Psoas muscle (tissue), 7 donors: ENCODE measurements at regions not wholly inside any gene's neighbourhood (a gene's known extent, or its start where the extent isn't known, plus 50 kb on each side); places are given as distances from the start of the nearest gene placed in this dataset.
A peak's percentile ranks its signal among the peaks of the same experiment; 100 is the strongest.

Experiments
- ATAC-seq, 4 donors: fragments of 200-7000 bp; cut with Tn5 transposase; one replicate each; pipeline ENCODE4 v1.9.1; 2020; ENCODE audit warnings: moderate library complexity in 3 of 4, mild to moderate bottlenecking in 2 of 4
- DNase-seq, 2 donors: peaks; one replicate each; pipeline ENCODE4 v3.0.0-alpha.2; 2020
- H3K27ac ChIP-seq: fragments of 200-600 bp; one replicate; pipeline ENCODE4 v1.8.0; 2022
- H3K27me3 ChIP-seq, 3 donors: fragments of 200-600 bp in 1 of 3; one replicate each; pipeline versions ENCODE4 v1.6.1 to v1.8.0; 2013 to 2022; ENCODE audit warnings: low read length in 2 of 3, mild to moderate bottlenecking in 2 of 3, moderate library complexity in 1 of 3; ENCODE audit not compliant: insufficient read depth in 3 of 3
- H3K36me3 ChIP-seq, 2 donors: fragments of 200-600 bp in 1 of 2; one replicate each; pipeline versions ENCODE4 v1.6.1 to v1.8.0; 2013 to 2022; ENCODE audit warnings: low read depth in 1 of 2, mild to moderate bottlenecking in 1 of 2, moderate library complexity in 1 of 2; ENCODE audit not compliant: insufficient read depth in 1 of 2
- H3K4me1 ChIP-seq: fragments of 200-600 bp; one replicate; pipeline ENCODE4 v1.8.0; 2022
- H3K4me3 ChIP-seq: fragments of 200-600 bp; one replicate; pipeline ENCODE4 v1.8.0; 2022; ENCODE audit warnings: mild to moderate bottlenecking
- H3K9me3 ChIP-seq: fragments of 200-600 bp; one replicate; pipeline ENCODE4 v1.8.0; 2022
- WGBS, 3 donors: extraction: QIAGEN DNeasy Blood & Tissue Kit; methylation state at CpG; one replicate each; pipeline versions ENCODE4 v1.1.6 to v1.1.7; 2013; 5-methylcytosine and 5-hydroxymethylcytosine counted together
- intact Hi-C, 2 donors: fragments of 100-400 bp; cut with DNase I; formaldehyde crosslinking; loops; one replicate each; pipeline versions ENCODE4 v1.11.0 to v1.14.2; 2022
- TF ChIP-seq, protein P1 (sequence below): fragments of 200-600 bp; IDR thresholded peaks from one replicate; pipeline ENCODE4 v1.8.0; 2022; ENCODE audit warnings: antibody characterized with exemption
- donor health status: healthy with polysubstance abuse.
- donor health status: DM: no; HTN: no; CAD: no; lungs with moderate emphysema.
- donor health status: Bipolar disorder and iron deficiency.
- donor health status: healthy.
- donor health status: DM: yes; HTN: yes; CAD: no.
- donor health status: DM: no; HTN: no; CAD: no.
- donor health status: DM: yes; HTN: yes; CAD: no.

DNA sequence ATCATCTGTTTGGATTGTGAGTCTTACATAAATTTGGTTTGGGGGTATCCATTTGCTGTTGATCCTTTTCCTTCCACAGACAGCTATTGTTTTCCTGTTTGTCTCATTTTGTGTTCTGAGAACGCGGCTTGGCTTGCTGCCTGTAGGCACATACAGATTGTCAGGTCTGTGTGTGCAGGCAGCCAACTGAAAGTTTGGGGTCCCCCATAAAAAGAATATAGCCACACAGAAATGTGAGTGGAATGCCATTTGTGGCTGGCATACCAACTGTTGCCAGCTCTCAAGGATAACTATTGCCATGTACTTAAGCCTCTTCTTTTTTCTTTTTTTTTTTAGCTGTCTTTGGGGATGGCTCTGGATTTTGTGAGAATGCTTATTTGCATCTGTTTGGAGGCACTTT, 1308.0 kb downstream of the ROBO1 start:
- Histone ChIP-seq H3K9me3 (no peaks in the 10 kb centered on the region), H3K36me3 (no peaks in the 10 kb centered on the region), H3K4me1 (no peaks in the 10 kb centered on the region), H3K4me3 (no peak overlapping the region), H3K27ac (no peak overlapping the region), H3K27me3 (no peaks in the 10 kb centered on the region)
- no peak for DNase-seq
- intact Hi-C loops, result no loop called here
- TF ChIP-seq, protein P1, sequence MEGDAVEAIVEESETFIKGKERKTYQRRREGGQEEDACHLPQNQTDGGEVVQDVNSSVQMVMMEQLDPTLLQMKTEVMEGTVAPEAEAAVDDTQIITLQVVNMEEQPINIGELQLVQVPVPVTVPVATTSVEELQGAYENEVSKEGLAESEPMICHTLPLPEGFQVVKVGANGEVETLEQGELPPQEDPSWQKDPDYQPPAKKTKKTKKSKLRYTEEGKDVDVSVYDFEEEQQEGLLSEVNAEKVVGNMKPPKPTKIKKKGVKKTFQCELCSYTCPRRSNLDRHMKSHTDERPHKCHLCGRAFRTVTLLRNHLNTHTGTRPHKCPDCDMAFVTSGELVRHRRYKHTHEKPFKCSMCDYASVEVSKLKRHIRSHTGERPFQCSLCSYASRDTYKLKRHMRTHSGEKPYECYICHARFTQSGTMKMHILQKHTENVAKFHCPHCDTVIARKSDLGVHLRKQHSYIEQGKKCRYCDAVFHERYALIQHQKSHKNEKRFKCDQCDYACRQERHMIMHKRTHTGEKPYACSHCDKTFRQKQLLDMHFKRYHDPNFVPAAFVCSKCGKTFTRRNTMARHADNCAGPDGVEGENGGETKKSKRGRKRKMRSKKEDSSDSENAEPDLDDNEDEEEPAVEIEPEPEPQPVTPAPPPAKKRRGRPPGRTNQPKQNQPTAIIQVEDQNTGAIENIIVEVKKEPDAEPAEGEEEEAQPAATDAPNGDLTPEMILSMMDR, result no peak
- 59 to 67% (median 59%) methylated on average over 2 of the region's 2 CpGs for WGBS, 3 donors
- no peak for ATAC-seq

DNA sequence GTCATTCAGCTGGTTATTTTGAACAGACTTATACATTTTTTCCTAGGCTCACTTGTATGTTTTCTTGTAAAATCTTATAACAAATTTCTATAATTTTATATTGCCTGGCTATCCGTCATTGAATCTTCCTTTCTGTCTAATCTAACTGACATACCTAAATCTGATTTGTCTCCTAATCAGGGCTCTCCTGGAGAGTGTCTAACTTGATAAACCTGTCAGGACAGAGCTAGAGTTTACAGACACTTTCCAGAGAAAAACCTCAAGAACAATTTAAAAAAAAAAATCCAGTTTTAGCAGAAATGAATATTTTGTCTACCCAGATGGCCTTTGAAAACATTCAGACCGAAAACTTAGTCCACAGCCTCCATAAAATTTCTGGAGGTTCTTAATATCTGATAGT, 1305.8 kb downstream of the ROBO1 start:
- no peak for DNase-seq
- ATAC-seq, result no peak
- Histone ChIP-seq H3K4me3 (no peak overlapping the region), H3K27me3 (no peaks in the 10 kb centered on the region), H3K27ac (no peak overlapping the region), H3K36me3 (no peaks in the 10 kb centered on the region), H3K9me3 (no peaks in the 10 kb centered on the region), H3K4me1 (no peaks in the 10 kb centered on the region)
- TF ChIP-seq, protein P1, result no peak
- 40 to 85% (median 46%) methylated on average over 2 of the region's 2 CpGs for WGBS, 3 donors
- intact Hi-C loops, result no loop called here

DNA sequence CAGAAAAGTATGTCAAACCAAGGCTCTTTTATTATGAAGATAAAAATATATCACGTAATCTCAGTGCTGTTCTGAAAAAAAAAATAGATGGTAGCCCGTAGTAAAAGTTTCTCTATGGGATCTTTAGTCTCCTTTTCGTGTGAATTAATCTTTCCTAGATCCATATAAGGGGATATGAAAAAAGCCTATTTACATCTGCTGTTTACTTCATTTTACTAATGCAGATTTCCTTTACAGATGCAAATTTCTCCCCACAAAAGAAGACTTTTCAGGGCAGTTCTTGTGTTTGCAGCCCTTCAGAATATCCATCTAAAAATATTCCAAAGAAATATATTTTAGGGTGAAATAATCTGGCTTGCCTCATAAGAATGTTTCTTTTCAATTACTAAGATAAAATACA, 1291.7 kb downstream of the ROBO1 start:
- H3K4me3 ChIP-seq, result no peak overlapping the region
- TF ChIP-seq, protein P1, result no peak
- intact Hi-C loops, result no loop called here
- no peak for ATAC-seq
- no peak for DNase-seq
- no peak overlapping the region for H3K27ac ChIP-seq
- H3K36me3 ChIP-seq, result no peaks in the 10 kb centered on the region
- peaks cover 5% of the 10 kb centered on the region for H3K9me3 ChIP-seq
- 70 to 80% (median 75%) methylated on average over 3 of the region's 3 CpGs for WGBS, 3 donors
- no peaks in the 10 kb centered on the region for H3K4me1 ChIP-seq
- no peaks in the 10 kb centered on the region for H3K27me3 ChIP-seq

DNA sequence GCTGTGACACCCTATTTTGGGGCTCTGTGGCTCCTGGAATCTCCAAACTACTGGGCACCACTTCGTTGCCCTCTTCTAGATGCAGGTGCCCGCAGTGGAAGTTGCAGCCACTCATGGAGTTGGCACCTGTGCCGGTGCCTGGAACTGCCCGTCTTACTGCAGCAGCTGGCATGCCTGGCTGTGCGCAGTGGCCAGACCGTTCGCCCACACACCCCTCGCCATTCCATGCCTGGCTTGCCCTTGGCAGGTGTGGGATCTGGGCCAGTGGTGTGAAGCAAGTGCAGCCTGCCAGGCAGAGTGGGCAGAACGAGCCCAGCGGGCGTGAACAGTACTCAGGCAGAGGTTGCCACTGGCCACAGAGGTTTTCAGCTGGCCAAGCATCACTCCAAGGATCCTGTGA, 1286.7 kb downstream of the ROBO1 start:
- no peaks in the 10 kb centered on the region for H3K36me3 ChIP-seq
- H3K27ac ChIP-seq, result no peak overlapping the region
- no peaks in the 10 kb centered on the region for H3K9me3 ChIP-seq
- H3K27me3 ChIP-seq, result no peaks in the 10 kb centered on the region
- intact Hi-C loops, result no loop called here
- WGBS, 3 donors, result 35 to 43% (median 40%) methylated on average over 11 of the region's 11 CpGs
- ATAC-seq (peak in 2 of 4 donors; percentile 57 to 66), DNase-seq (peak in 1 of 2 donors; percentile 45)
- TF ChIP-seq, protein P1, result no peak
- no peaks in the 10 kb centered on the region for H3K4me1 ChIP-seq
- no peak overlapping the region for H3K4me3 ChIP-seq

DNA sequence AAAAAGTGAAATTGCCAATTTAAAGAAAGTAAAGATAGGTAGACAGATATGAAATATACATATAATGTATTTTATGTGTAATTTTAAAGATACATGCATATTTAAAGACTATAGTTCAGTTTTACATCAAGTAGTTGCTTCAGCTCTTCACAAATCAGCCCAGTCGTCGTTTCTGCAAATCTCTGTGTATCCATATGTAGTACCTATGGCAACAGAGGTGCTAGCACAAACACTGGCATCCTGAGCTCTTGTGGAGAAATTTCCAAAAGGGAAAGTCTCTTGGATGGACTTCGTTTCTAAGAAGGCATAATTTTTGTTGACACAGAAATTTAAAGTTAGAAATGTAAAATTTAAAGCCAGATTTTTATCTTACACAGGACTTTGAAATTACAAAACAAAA, 1284.7 kb downstream of the ROBO1 start:
- H3K27ac ChIP-seq, result no peak overlapping the region
- 33 to 39% (median 37%) methylated on average over 3 of the region's 3 CpGs for WGBS, 3 donors
- TF ChIP-seq, protein P1, result no peak
- DNase-seq (no peak), ATAC-seq (no peak)
- intact Hi-C loops, result no loop called here
- no peak overlapping the region for H3K4me3 ChIP-seq
- H3K9me3 ChIP-seq, result no peaks in the 10 kb centered on the region
- H3K4me1 ChIP-seq, result no peaks in the 10 kb centered on the region
- H3K36me3 ChIP-seq, result no peaks in the 10 kb centered on the region
- H3K27me3 ChIP-seq, result no peaks in the 10 kb centered on the region
